ENCODE measurements at regions not wholly inside any gene's neighbourhood (a gene's known extent, or its start where the extent isn't known, plus 50 kb on each side); places are given as distances from the start of the nearest gene placed in this dataset.

DNA sequence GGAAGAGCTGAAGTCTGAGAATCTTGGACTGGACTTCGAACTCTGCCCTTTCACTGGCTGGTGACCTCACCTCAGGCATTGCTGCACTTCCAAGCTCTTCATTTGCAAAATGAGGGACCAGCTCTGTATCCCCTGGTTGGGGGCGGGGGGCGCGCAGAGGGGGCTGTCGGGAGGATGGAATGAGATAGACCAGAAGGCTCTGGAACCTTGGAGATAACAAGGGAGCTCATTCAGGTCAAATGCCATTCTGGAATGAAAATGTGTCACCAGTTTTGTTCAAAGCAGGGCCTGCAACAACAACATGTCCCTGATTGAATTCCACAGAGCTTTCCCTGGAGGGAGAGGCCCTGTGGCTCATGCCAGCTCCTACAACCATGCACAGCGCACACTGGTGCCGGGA is 370.5 kb downstream of the MN1 start:
- no peak for DNase-seq
- Mint-ChIP-seq H3K27ac (no peak overlapping the region), H3K27me3 (peaks cover 3% of the 10 kb centered on the region)

DNA sequence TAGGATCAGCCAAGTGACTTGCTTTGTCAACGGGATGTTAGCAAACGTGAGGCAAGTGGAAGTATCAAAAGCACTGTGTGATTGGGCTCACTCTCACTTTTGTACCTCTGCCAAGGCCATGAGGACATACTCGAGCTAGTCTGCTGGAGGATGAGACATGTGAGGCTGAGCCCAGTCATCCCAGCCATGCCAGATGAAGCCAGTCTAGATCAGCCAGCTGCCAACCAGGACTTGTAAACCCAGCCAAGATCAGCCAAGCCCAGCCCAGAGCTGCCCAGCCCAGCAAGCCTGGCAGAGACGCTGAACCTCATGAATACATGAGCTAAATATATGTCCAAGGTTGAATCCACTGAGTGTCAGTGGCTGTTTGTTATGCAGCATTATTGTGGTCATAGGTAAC is 369.7 kb downstream of the MN1 start:
- no peak for DNase-seq
- Mint-ChIP-seq H3K36me3 (ENCODE audit: low read depth) (no peaks in the 10 kb centered on the region), H3K4me3 (no peak overlapping the region), H3K27me3 (peaks cover 3% of the 10 kb centered on the region), H3K9me3 (peaks cover 11% of the 10 kb centered on the region), H3K4me1 (ENCODE audit: low read depth) (no peaks in the 10 kb centered on the region), H3K27ac (no peak overlapping the region)

More for the DNA sequence above, 370.5 kb downstream of the MN1 start:
- peaks cover 11% of the 10 kb centered on the region for H3K9me3 Mint-ChIP-seq
- no peaks in the 10 kb centered on the region for H3K4me1 Mint-ChIP-seq (ENCODE audit: low read depth)
- H3K36me3 Mint-ChIP-seq (ENCODE audit: low read depth) = no peaks in the 10 kb centered on the region
- no peak overlapping the region for H3K4me3 Mint-ChIP-seq

DNA sequence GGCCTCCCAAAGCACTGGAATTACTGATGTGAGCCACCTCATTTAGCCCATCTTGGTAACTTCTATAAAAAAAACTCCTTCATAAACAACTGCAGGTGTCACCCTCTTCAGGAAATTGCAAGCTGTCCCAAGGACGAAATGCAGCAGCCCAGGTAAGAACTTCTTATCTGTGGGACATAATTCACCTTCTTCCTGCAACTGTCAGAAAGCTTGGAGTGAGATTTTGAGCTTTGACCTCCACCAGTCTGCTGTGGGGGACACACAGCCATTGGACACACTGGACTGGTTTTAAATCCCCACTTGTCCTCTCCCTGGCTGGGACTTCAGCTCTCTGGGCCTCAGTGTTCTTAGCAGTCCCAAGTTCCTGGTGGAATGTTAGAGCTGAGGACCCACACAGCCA is 368.5 kb downstream of the MN1 start:
- Mint-ChIP-seq H3K4me3 (no peak overlapping the region), H3K27ac (no peak overlapping the region), H3K36me3 (ENCODE audit: low read depth) (no peaks in the 10 kb centered on the region), H3K9me3 (peaks cover 5% of the 10 kb centered on the region), H3K4me1 (ENCODE audit: low read depth) (no peaks in the 10 kb centered on the region), H3K27me3 (no peaks in the 10 kb centered on the region)
- no peak for DNase-seq

DNA sequence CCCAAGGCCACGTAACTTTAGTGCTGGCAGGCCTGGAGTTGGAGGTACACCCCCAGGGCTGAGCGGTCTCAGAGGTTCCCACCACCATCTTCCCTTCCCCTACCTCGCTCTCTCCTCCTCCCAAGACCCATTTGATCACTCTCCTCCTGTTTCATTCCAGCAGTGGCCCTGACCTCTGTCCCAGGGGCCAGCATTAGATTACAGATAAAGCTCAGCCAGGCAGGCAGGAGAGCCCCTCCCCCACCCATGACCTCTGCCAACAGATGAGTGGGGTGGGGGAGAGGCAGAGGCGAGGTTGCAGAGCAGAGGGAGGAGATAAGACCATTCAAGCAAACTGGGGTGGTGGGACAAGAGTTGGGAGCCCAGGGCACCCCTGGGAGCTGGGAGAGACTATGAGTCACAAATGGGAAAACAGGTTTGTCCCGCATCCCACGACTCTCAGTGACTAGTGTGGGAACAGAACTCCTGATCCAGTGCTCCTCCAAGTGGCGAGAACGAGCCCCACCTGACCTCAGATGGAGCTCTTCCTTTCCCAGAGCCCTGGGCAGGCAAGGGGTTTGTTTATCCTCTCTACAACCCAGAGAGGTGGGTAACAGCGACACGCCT is 367.9 kb downstream of the MN1 start:
- Mint-ChIP-seq H3K36me3 (ENCODE audit: low read depth) (no peaks in the 10 kb centered on the region), H3K4me1 (ENCODE audit: low read depth) (no peaks in the 10 kb centered on the region), H3K27me3 (no peaks in the 10 kb centered on the region), H3K4me3 (no peak overlapping the region), H3K9me3 (peaks cover 5% of the 10 kb centered on the region), H3K27ac (no peak overlapping the region)
- no peak for DNase-seq

DNA sequence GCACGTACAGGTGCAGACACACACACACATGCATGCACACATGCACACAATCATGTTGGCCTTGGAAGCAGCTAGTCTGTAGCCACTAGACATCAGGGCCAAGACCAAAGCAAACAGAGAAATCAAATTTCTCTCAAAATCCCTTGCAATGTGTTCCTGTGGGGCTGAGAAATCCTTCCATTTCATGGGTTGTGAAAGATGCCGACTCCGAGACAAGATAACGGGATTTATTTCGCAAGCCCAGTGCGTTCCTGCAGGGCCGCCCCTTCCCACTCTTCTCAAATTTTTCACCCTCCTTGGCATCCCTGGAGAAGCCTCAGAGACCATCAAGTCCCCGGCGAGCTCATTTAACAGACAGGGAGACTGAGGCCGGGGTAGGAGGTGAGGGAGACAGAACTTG is 366.7 kb downstream of the MN1 start:
- Mint-ChIP-seq H3K4me1 (ENCODE audit: low read depth) (no peaks in the 10 kb centered on the region), H3K36me3 (ENCODE audit: low read depth) (no peaks in the 10 kb centered on the region), H3K4me3 (no peak overlapping the region), H3K27ac (no peak overlapping the region), H3K9me3 (peaks cover 5% of the 10 kb centered on the region), H3K27me3 (peaks cover 7% of the 10 kb centered on the region)
- DNase-seq = no peak

DNA sequence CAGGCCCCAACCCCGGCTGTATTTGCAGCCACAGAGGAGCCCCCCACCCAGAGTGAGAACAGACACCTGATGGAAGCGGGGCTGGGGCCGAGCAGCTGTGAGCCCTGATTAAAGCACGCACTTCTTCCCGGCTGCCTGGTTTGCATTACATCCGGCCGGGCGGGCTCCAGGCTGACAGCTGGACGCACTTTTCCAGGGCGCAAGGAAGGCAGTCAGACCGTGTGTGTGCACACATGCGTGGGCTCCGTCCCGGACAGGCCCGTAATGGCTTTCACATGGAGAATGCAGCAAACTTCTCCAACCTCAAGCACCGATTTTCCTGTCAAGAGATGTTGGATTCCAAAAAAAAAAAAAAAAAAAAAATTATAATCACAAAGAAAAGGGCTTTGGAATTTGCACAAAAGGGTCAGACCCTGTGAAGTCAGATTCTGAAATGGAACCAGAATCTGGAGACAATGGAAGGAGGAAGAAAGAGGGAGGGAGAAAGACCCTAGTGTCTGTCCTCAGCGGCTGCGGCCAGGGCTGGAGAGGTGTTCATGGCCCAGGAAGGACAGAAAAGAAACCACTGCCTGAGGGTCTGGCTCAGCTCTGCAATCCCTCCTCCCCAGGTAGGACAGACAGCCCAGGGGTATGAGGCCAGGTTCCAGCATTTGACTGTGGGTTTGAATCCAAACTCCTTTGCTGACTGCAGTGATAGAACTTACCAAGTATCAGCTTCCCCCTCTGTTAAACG is 365.5 kb downstream of the MN1 start:
- Mint-ChIP-seq H3K36me3 (ENCODE audit: low read depth) (no peaks in the 10 kb centered on the region), H3K9me3 (peaks cover 5% of the 10 kb centered on the region), H3K27me3 (peaks cover 7% of the 10 kb centered on the region), H3K4me3 (no peak overlapping the region), H3K27ac (no peak overlapping the region), H3K4me1 (ENCODE audit: low read depth) (no peaks in the 10 kb centered on the region)
- DNase-seq = no peak

DNA sequence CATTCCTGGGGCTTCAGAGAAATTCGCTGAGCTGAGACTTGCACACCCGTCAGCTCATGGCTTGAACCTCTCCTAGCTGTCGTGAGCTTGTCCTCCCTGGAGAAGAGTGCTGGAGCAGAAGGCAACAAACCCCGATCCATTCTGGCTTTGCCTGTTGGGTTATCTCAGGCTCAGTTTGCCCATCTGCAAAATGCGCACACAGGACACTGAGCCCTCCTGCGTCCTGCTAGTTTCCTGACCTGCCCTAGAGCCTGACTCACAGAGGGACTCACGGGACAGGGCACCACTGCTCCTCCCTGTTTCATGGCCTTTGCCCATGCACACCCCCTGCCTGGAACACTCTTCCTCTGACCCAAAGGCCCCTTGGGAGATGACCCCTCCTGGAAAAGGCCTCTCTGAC is 365.0 kb downstream of the MN1 start:
- Mint-ChIP-seq H3K4me1 (ENCODE audit: low read depth) (no peaks in the 10 kb centered on the region), H3K27ac (no peak overlapping the region), H3K4me3 (no peak overlapping the region), H3K9me3 (peaks cover 3% of the 10 kb centered on the region), H3K36me3 (ENCODE audit: low read depth) (no peaks in the 10 kb centered on the region), H3K27me3 (peaks cover 10% of the 10 kb centered on the region)
- no peak for DNase-seq

DNA sequence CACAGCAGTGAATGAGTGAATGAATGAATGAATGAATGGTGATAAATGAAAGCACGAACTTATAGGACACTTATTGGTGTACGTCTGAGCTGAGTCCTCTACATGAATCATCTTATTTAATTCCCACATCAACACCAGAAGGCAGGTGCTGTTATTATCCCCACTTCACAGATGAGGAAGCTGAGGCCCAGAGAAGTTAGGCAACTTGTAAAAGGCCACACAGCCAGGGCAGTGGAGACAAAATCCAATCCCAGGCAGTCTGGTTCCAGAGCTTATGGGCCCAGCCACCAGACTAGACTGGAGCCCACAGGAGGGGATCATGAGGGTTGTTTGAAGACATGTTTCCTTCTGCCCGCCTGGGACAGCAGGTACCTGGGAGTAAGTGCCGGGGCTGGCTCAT is 364.0 kb downstream of the MN1 start:
- no peaks in the 10 kb centered on the region for H3K9me3 Mint-ChIP-seq
- H3K4me3 Mint-ChIP-seq = no peak overlapping the region
- H3K27ac Mint-ChIP-seq = no peak overlapping the region

DNA sequence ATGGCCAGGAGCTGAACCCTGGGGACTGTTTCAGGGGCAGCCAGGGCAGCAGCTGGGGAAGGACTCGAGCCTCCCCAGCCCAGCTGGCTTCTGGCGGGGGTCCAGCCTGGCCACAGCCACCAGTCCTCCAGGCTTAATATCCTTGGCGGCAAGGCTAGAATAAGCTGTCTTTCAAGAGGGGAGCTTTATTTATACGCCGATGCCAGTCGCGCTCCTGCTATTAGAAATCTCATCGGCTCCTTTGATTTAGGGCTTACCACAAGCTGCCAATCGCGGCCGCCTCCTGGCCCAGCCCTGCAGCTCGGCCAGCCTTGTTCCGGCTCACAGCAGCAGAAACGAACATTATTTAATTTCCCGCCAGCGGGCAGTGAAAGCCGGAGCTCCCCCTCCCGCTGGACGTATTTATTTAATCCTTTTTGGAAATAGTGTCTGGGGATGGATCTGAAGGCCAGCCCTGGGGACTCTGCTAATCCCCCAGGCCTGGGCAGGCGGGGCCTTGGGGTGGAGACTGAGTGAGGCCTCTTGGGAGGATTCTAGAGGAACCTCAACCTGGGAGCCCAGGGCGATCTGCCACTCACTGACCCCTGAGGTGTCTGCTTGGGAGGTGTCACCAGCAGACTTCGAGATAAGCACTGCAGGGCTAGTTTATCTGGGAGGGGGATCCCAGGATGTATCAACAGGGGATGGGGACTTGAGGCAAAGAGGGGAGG is 363.1 kb downstream of the MN1 start:
- no peak overlapping the region for H3K27ac Mint-ChIP-seq
- H3K36me3 Mint-ChIP-seq (ENCODE audit: low read depth) = no peaks in the 10 kb centered on the region
- H3K9me3 Mint-ChIP-seq = no peaks in the 10 kb centered on the region
- H3K4me1 Mint-ChIP-seq (ENCODE audit: low read depth) = no peaks in the 10 kb centered on the region
- DNase-seq = no peak
- peaks cover 11% of the 10 kb centered on the region for H3K27me3 Mint-ChIP-seq
- H3K4me3 Mint-ChIP-seq = no peak overlapping the region

More for the DNA sequence above, 364.0 kb downstream of the MN1 start:
- no peaks in the 10 kb centered on the region for H3K4me1 Mint-ChIP-seq (ENCODE audit: low read depth)
- peaks cover 11% of the 10 kb centered on the region for H3K27me3 Mint-ChIP-seq
- no peaks in the 10 kb centered on the region for H3K36me3 Mint-ChIP-seq (ENCODE audit: low read depth)
- no peak for DNase-seq

DNA sequence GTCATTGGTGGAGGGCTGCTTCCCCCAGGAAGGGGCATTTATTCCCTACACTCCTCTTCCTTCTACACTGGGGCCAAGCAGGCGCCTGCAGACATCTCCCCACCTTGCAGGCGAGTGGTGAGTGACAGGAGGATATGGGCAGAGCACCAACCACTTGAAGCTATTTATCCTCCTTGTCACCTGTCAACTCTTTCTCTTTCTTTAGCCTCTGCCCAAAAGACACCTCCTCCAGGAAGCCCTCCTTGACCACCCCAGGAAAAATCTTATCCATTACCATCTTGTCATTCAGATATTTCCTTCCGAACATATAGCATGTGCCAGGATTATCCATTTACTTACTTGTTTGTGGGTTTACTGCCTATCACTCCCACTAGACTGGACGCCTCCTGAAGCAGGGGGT is 362.4 kb downstream of the MN1 start:
- Mint-ChIP-seq H3K27me3 (peaks cover 11% of the 10 kb centered on the region), H3K9me3 (no peaks in the 10 kb centered on the region), H3K4me3 (no peak overlapping the region), H3K27ac (no peak overlapping the region), H3K4me1 (ENCODE audit: low read depth) (no peaks in the 10 kb centered on the region), H3K36me3 (ENCODE audit: low read depth) (no peaks in the 10 kb centered on the region)
- DNase-seq = no peak

DNA sequence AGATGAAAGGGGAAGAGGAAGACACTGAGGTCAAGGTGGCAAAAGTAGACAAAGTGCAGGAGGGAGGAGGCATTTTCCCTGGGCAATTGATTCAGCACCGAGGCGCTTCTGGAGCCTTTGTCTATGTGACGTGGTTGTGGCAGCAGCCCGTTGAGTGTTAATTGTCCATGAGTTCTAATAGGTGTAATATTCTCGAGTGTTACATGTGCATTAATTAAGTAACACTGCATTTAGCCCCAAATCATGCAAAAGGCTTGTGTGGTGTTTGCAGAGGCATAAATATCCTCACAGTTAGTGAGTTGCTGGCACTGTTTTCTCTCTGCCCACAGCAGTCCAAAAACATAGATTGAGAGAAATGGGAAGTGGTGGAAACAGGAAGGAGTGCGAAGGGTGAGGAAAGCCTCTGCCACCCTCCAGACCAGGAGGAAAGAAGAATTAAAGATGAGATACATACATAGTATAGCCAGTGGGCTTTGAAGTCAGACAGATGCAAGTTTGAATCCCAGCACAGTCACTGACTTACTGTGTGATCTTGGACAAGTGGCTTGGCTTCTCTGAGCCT is 361.2 kb downstream of the MN1 start:
- no peaks in the 10 kb centered on the region for H3K9me3 Mint-ChIP-seq
- H3K27ac Mint-ChIP-seq = no peak overlapping the region
- no peaks in the 10 kb centered on the region for H3K36me3 Mint-ChIP-seq (ENCODE audit: low read depth)
- peaks cover 11% of the 10 kb centered on the region for H3K27me3 Mint-ChIP-seq
- no peaks in the 10 kb centered on the region for H3K4me1 Mint-ChIP-seq (ENCODE audit: low read depth)
- DNase-seq = no peak
- no peak overlapping the region for H3K4me3 Mint-ChIP-seq

DNA sequence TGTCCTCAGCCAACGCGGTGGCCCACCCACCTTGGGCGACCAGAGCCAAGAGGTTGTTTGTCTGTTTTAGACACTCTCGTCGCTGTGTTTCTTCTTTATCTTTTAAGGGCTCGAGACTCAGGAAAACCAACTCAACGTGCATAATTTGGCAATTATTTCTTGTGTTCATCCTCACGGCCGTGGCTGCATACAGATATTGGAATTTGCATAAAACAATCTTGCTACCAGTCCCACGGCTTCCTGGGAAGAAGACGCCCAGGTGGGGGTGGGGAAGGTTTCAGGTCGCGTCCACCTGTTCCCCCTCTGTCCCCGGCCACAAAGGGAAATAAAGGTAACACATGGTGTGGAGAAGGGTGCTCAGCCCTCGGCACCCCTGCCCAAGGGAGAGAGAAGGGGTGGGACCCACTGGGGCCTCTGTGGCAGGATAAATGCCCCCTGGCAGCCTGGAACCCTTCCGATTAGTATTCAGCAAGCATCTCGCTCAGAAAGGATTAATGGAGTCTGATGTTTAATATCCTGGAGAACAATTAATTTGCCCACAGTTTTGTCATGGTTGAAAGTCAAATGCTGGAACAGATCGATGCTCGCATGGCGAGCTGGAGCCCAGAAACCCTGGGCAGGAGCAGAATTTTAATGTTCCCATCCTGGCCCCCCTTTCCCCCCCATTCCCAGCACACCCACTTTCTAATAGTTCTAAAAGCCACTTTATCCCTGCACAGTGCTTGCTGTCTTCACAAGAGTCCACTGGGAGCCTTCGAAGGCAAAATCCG is 359.7 kb downstream of the MN1 start:
- Mint-ChIP-seq H3K4me1 (ENCODE audit: low read depth) (no peaks in the 10 kb centered on the region), H3K36me3 (ENCODE audit: low read depth) (no peaks in the 10 kb centered on the region), H3K27me3 (peaks cover 13% of the 10 kb centered on the region), H3K9me3 (no peaks in the 10 kb centered on the region), H3K4me3 (no peak overlapping the region), H3K27ac (no peak overlapping the region)
- DNase-seq = no peak

DNA sequence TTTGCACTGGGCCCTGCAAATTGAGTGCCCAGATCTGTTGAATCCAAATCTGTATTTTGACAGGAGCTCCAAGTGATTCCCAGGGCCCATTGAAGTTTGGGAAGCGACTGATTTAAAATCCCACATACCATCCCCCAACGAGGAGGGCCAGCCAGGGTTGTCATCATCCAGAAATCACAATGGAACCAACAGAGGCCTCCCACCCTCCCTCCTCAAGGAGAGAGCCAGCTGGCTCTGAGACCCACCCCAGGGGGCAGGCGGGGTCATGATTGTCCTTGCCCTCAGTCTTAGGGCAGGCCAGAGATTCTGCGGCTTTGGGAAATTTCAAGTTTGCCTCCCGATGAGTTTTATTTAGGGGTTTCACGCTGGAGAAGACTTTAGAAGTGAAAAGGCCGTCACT is 358.2 kb downstream of the MN1 start:
- H3K4me1 Mint-ChIP-seq (ENCODE audit: low read depth) = no peaks in the 10 kb centered on the region
- H3K27me3 Mint-ChIP-seq = peaks cover 17% of the 10 kb centered on the region
- H3K36me3 Mint-ChIP-seq (ENCODE audit: low read depth) = no peaks in the 10 kb centered on the region
- H3K4me3 Mint-ChIP-seq = no peak overlapping the region
- H3K27ac Mint-ChIP-seq = no peak overlapping the region
- no peaks in the 10 kb centered on the region for H3K9me3 Mint-ChIP-seq
- no peak for DNase-seq

DNA sequence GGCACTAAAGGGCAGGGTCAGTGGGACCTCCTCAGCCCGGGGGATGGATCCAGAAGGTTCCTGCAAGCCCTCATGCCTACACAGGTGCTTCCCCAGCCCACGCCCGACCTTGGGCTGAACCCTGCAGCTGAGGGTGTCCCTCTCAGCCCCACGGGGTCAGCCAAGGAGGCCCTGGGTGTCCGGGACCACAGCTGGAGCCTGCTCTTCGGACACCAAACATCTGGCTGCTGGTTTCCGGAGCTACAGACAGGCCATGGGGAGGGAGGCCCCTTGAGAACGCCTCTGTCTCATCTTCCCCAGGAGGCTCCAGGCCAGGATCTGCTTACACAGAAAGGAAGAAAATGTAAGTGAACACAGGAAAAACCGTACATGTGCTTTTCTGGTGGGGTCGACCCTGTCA is 355.7 kb downstream of the MN1 start:
- Mint-ChIP-seq H3K4me3 (no peak overlapping the region), H3K36me3 (ENCODE audit: low read depth) (no peaks in the 10 kb centered on the region), H3K27me3 (peaks cover 10% of the 10 kb centered on the region), H3K9me3 (no peaks in the 10 kb centered on the region), H3K4me1 (ENCODE audit: low read depth) (no peaks in the 10 kb centered on the region), H3K27ac (no peak overlapping the region)
- no peak for DNase-seq
